ENCODE measurements at regions not wholly inside any gene's neighbourhood (a gene's known extent, or its start where the extent isn't known, plus 50 kb on each side); places are given as distances from the start of the nearest gene placed in this dataset.

GRCh38 chr9:106479679-106480078, 383.3 kb upstream of the ZNF462 start:
- TF ChIP-seq, protein P1, sequence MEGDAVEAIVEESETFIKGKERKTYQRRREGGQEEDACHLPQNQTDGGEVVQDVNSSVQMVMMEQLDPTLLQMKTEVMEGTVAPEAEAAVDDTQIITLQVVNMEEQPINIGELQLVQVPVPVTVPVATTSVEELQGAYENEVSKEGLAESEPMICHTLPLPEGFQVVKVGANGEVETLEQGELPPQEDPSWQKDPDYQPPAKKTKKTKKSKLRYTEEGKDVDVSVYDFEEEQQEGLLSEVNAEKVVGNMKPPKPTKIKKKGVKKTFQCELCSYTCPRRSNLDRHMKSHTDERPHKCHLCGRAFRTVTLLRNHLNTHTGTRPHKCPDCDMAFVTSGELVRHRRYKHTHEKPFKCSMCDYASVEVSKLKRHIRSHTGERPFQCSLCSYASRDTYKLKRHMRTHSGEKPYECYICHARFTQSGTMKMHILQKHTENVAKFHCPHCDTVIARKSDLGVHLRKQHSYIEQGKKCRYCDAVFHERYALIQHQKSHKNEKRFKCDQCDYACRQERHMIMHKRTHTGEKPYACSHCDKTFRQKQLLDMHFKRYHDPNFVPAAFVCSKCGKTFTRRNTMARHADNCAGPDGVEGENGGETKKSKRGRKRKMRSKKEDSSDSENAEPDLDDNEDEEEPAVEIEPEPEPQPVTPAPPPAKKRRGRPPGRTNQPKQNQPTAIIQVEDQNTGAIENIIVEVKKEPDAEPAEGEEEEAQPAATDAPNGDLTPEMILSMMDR (IDR thresholded peaks at IDR 0.05; ENCODE audit: low read length) = no peak
- TF ChIP-seq EZH2 (optimal IDR thresholded peaks at IDR 0.05; ENCODE audit: low read depth, low read length) = no peak
- TF ChIP-seq EZH2phosphoT487 (IDR thresholded peaks at IDR 0.05; ENCODE audit: low read length) = no peak

All from MM.1S (cell line).